ENCODE measurements at regions not wholly inside any gene's neighbourhood (a gene's known extent, or its start where the extent isn't known, plus 50 kb on each side); places are given as distances from the start of the nearest gene placed in this dataset.
A peak's percentile ranks its signal among the peaks of the same experiment; 100 is the strongest.

DNA sequence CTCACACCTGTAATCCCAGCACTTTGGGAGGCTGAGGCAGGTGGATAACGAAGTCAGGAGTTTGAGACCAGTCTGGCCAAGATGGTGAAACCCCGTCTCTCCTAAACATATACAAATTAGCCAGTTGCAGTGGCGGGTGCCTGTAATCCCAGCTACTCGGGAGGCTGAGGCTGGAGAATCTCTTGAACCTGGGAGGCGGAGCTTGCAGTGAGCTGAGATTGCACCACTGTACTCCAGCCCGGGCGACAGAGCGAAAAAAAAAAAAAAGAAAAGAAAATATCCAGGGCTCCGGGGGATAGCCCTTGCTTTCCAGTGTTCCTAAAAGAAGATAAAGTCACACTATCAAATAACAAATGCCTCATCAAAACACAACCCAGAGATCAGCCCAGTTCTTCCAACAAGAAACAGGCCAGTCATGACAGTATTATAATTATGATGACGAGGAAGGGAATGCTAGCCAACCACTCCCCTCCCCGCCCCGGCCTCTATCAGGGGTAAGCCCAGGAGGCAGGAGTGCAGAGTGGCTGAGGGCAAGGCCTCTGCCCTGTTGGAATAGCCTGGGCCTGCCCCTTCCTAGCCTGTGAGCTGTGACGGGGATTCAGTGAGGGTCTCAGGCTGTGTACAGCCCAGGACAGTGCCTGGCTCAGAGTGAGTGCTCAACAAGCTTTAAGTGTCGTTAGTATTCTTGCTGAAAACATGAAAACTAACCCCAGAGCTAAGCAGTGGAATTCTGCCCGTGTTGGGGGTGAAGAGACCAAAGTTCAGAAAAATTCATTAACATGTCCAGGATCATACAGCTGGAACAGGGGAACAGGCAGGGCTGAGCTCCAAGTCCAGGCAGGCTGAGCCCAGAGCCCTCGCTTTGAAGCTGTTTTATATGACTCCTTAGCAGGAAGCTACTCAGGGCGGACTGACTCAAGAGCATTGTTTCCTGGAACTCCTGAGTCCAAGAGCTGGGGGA, 54.3 kb downstream of the FAM241B start:
- DNase-seq = no peak

DNA sequence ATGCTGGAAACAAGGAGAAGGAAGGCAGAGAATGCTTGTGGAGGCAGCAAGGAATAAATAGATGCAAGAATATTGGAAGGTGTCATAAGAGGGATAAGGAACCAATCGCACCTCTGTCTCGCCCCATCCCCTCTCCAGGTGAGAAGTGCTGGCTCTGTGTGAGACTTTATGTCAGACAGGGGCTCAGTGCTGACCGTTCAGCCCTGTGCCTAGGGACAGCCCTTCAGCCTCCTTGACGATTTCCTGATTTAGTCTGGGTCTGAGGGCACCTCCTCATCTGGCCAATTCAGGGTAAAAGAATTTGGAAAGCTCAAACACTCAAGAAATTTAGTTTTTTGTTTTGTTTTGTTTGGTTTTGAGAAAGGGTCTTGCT, 54.9 kb downstream of the FAM241B start:
- no peak for DNase-seq

DNA sequence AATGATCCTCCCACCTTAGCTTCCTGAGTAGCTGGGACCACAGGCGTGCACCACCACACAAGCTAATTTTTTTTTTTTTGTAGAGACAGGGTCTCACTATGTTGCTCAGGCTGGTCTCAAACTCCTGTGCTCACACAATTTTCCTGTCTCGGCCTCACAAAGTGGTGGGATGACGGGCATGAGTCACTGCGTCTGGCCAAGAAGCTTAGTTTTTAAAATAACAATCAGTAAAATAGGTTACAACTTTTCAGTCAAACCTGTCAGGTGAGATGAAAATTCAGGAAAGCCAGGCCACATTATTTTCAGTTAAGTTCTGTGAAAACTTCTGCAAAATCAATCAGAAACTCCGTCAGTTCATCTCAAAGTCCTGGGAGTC, 55.4 kb downstream of the FAM241B start:
- no peak for DNase-seq

DNA sequence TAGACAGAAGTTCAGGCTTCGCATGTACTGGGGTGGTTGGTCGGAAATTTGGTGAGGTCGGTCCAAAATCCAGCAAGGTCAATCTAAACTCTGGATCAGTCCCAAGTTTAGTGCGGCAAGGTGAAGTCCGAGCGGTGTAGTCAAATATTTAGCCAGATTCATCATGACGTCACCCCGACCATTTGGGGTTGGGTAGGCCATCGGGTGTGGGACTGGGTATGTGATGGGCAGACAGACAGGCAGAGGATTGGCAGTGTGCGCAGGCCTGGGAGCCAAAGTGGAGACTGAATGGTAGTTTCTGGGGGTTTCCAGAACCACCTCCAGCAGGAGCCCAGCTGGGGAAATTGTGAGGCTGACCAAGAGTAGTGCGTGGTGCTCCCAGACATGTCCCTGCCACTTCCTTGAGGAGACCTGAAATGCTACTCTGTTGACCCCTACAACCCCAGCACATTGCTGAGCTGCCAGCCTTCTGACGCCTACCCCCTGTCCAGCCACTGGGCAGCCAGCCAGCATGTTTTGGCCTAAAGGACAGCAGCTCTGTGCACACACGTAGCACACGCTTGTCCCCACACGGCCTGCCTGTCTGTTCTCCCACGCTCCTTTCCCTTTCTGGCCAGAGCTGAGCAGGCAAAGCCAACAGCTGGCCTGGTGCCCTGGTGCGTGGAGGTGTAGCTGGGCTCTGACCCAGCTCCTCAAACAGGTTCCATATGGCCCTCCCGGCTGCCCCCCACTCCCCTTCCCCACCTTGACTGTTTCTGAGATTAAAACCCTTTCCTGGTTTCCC, 55.9 kb downstream of the FAM241B start:
- DNase-seq = no peak

DNA sequence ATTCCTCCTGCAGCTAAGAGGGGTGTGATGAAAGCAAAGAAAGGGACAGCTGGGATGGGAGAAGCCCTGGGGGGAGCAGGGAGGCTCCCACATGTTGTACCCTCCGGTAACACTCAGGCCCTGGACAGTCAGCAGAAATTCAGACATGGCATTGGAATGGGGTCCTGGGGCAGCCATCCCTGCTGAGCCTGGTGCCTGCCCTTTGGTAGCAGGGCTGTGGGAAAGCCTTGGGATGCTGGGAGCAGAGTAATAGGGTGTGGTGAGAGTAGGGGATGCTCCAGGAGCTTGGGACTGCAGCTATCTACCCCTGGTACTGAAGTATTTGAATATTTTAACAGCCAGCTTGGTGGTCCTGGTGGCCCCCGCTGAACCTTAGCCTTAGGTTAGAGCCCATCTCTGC, 56.8 kb downstream of the FAM241B start:
- DNase-seq = no peak

DNA sequence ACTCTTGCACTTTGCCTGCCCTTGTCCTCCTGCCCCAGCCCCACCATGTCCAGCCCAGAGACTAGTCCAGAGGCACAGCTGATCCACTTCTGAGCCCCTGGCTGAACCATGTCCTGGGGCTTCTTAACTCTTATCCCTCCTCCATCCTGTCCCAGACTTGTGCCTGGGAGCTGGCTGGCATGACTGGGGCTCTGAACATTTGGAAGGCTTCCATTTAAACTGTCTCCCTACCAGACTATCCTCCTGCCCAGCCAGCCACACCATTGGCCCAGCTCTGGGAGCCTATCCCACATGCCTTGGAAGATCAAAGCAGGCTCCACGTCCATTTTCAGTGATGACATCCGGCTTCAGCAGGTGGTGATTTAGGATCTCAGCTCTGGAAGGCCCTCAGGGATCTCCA, 57.4 kb downstream of the FAM241B start:
- no peak for DNase-seq

DNA sequence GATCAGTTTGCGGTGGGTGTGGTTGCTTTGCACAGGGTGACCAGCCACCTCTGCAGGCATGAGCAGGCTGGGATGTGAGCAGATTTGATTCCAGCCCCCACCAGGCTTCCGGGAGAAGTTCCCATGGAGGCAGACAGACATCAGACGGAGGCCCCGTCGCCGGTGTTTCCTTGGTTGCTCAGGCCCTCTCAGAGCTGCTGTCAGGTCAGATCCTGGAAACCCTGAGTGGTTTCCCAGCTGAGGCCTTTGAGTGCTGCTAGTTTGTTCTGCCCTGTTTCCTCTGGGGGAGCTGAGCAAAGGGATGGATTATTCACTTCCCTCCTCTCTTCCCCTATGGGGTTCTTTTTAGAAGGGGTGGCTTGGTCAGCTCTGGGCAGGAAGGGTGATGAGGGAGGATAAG, 62.2 kb downstream of the FAM241B start:
- no peak for DNase-seq

DNA sequence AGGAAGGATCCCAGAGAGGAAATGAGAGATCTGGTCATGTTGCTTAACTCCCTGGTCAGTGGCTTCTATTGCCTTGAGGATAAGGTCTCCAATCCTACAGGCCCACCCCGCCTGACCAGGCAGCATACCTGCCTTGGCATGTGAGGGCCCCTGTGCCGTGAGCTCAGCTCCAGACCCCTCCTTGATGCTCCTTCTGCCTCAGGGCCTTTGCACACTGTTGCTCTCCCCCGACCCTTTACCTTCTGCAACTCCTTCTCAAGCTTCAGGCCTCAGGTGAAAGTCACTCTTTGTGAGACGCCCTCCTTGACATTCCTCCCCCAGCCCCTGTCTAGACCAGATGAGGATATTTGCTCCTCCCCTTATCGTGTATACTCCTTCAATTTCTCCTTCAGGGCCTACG, 62.8 kb downstream of the FAM241B start:
- DNase-seq = no peak

DNA sequence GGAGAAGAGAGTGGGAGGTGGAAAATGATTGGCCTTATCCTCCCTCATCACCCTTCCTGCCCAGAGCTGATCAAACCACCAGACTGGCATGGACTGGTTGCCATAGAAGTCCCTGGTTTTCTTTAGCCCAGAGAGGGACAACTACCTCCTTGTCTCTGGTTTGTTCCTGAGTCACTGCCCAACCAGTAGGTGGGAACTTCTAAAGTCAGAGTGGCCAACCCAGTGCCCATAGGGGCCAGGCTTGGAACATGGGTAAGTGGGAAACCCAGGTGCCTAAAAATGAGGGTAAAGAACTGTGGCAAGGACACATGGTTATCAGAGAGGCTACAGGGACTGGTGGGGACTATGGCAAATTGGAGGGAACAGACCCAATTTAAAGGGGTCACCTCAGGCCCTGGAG, 63.8 kb downstream of the FAM241B start:
- DNase-seq = no peak

DNA sequence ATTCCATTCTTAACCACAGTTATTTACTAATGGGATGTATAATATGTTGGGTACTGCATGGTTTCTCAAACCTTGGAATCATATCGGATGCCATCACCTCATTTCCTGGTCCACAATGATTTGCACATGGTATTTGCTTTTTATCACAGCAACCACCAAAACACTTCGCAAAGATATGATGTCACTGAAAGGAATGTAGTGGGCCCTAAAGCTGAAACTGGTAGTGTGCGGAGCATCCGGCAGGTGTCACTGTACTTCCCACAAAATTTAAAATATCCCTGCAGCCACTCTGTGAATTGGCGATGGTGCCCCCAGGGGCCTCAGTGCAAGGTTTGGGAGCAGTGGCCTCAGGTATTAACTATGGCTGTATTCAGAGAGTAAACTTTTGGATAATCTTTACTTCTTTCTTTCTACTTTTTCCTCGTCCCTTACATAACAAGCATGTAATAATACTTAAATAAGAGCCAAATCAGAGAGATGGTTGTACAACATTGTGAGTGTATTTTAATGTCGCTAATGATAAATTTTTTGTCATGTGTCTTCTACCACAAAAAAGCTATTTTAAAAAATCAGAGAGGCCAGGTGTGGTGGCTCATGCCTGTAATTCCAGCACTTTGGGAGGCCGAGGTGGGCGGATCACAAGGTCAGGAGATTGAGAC, 66.2 kb downstream of the FAM241B start:
- DNase-seq = peak; percentile 47

DNA sequence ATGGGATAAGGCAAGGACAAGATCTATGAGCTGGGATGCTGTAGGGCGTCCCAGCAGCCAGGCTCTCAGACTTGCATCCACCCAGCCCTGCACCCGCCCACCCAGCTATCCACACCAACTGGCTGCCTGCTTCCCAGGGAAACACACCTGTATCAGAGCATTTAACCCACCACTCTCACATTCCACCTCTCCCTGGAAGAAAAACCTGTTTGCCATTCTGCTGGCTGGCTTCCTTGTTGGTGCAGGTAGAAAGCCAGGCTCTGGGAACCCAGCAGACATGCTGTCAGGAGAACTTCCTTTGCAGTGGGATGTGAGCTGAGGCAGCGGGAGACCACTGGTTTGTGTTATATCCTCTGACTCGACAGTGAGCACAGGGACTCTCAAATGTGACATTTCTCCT, 67.0 kb downstream of the FAM241B start:
- no peak for DNase-seq

DNA sequence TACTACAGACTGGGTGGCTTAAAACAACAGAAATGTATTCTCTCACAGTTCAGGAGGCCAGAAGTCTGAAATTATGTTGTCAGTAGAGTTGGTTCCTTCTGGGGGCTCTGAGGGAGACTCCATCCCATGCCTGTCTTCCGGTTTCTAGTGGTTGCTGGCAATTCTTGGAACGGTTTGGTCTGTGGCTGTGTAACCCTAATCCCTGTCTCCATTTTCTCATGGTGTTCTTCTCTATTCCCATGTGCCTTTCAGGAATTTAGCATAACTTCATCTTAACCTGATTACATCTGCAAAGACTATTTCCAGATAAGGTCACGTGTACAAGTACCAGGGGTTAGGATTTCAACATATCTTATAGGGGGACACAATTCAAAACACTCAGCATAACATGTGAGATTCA, 73.2 kb downstream of the FAM241B start:
- no peak for DNase-seq

DNA sequence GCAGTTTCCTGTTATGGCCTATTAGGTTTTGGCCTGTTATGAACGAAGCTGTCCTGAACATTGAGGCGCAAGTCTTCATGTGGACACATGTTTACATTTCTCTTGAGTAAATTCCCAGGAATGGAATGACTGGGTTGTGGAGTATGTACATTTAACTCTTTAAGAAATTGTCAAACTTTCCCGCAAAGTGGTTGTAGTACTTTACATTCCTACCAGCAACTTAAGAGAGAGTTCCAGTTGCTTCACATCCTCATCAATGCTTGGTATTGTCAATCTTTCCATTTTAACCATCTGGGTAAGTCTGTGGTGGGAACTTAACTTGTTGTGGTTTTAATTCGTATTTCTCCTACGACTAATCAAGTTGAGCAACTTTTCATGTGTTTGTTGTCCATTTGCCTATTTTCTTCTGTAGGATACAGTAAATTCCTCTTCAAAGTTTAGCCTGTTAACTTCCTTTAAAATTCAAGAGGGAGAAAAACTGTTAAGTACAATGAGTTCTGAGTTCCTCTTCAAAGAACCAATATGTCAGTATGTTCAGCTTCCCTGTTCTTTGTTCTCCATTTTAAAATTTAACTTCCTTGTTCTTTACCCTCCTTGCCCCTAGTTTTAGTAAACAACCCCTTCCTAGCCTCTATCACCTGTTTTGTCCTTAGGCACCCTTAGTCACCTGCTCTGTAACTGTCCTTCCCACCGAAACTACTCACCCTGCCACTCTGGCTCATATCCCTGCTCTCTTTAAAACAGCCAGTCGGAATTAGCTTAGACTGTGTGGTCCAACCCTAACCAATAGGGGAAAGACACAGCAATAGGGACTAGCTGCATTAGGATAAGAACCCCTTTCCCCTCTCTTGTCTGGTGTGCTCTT, 74.0 kb downstream of the FAM241B start:
- DNase-seq = no peak

DNA sequence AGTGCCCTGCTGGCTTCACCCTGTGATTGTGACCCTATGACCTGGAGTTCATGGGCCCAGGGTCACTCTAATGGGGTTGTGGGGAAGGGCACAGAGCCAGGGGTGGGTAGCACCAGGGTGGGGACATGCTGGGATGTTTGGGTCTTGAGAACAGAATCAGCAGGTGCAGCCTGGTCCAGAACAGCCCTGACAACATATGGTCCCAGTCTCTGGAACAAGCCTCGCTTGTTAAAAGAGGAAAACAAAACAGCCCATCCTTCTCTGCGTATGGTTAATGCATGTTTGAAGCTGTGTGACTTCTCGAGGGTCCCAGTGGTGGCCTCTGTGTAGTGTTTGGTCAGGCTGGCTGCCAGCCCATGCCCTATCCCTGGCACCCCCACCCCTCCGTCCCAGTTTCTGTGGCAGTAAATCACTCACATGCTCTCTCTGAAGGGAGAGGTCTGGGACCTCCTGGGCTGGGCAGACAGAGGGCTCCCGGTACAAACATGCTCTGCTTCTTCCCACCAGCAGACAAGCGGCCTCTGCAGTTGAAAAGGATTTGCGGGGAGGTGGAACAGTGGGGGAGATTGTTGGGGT, 79.4 kb downstream of the FAM241B start:
- DNase-seq = no peak

DNA sequence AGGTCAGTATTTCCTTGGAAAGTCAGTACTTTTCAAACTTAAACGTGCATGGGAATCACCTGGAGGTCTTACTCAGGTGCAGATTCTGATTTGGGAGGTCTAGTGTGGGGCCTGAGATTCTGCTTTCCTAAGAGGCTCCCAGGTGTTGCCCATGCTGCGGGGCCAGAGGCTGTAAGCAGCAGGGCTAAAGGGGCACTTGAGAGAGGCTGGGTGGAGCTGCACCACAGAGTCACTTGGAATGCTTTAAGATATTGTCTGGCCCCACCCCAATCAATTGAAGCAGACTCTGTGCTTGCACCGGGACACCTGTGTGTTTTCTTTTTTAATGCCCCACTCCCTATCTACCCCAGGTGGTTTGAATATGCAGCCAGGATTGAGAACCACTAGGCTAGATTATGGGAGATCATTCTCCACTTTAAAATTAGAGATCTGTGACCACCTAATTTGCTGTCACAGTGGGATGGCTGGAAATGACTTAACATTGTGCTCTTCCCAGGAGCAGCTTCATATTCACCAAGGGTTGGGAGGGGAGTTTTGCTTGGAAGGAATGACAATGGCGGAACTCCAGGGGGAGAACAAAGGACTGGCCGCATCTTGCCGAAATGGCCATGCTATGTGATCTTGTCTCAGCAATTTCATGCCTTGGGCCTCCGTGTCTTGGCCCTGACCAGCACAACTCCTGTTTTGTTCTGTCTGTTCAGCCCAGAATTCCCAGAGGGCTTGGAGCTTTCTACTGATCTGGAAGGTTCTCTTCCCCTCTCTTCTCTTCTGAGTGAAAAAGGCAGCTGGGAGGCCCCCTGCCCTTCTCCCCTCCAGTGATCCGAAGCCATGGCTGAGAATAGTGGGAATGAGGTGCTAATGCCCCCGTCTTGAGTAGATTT, 80.2 kb downstream of the FAM241B start:
- no peak for DNase-seq

DNA sequence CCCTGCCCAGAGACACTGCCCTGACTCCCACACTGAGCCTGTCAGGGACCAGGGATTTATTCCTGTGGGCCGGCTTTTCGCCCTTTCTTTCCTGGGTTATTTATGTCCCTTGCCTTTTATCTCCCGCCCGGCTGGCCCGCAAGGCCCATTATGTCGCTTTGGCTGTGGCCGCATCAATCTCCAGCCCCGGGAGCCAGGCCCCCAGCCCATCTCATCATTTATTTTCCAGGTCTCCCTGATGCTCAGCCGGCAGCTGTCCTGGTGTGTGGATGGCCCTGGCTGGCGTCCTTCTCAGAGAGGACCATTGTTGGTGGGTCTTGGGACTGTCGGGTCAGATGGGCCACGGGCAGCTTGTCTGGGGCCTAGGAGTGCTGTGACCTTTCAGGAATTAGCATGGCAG, 82.3 kb downstream of the FAM241B start:
- DNase-seq = no peak

DNA sequence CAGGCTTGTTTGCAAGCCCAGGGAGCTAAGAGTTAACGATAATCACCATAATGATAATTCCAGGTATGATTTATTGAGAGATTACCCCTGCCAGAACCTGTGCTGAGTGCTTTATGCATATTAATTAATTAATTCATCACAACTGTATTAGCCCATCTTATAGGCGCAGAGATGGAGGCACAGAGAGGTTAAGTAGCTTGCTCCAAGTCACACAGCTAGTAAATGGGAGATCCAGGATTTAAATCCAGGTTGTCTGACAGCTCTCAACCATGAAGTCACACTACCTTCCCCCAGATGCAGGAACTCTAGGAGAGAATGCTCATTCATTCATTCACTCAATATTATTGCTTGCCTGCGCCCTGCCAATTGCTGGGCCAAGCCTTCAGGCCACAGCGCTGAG, 84.5 kb downstream of the FAM241B start:
- DNase-seq = no peak

DNA sequence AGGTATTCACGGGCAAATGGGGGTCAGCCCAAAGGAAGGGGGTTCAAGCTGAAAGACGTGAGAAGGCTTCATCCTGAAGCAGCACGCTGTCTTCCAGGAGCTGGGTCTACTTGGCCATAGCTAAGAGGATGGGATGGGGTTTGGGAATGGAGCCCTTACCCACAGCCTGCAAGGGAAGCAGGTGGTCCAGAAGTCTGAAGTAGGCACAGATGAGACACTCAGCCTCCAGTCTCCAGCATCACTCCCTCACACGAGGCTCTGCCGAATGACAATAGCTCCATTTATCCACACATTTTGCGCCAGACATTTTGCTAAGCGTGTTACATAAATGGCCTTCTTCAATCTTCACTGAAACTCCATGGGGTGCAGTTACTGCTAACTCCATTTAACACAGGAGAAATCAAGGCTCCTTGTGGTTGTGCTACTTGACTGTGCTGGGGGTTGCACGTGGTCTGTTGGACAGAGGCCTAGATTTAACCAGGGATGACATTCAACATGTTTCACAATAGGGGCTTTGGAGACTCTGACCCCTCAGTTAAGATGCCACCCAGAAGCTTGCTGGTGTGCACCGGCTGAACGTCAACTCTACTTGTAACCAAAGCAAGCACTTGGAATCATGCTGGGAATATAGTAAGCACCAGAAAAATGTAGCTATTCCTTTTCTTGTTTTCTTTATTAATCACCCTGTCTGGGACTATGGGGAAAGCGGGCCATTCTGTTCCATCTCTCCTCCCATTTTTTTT, 85.3 kb downstream of the FAM241B start:
- DNase-seq = no peak

DNA sequence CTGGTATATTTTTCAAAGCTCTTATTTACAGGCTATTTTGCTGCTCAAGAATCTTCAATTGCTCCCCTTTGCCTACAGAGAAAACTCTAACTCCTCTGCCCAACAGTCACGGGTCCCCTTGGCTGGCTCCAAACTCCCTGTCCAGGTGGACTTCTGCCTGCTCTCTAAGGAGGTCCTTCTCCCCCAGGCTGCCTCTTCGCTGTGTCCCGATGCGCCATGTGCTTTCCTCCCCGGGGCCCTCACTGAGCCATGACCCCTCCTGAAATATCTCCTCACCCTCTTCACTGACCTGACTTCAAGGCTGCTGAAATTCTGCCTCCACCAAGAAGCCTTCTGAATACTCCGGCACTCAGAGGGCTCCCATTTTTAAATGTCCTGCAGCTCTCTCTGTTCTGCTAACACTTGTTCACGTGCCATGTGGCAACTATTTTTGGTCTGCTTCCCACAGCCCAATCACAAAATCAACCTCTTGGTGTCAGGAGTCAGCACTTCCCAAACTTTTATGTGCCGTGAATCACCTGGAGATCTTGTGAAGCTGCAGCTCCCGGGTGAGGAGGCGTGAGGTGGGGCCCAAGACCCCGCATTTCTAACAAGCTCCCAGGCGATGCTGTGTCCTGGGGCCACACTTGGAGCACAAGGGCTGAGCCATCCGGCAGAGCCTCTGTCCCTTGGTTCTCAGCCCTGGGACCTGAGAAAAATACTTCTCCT, 85.7 kb upstream of the COL13A1 start:
- no peak for DNase-seq

Data from hematopoietic multipotent progenitor cell treated with erythropoietin and hydrocortisone succinate and interleukin-3 and kit ligand, for 6 days (in vitro differentiated cells).